GM13977 (cell line): ENCODE measurements at regions not wholly inside any gene's neighbourhood (a gene's known extent, or its start where the extent isn't known, plus 50 kb on each side); places are given as distances from the start of the nearest gene placed in this dataset.

ENCODE experiments used
- DNase-seq: peaks from one replicate; pipeline ENCODE4 v3.0.0; 2012; ENCODE audit warnings: low spot score
- in situ Hi-C: fragments of 300-500 bp; cut with MboI; formaldehyde crosslinking; loops from one replicate; pipeline ENCODE4 v1.12.0; 2022; ENCODE audit warnings: low sequenced_read_pairs, low pct_unique_long_range_greater_than_20kb, mixed read lengths, inconsistent platforms; ENCODE audit not compliant: unreplicated experiment
- TF ChIP-seq, protein P1 (sequence below): IDR thresholded peaks from 2 replicates; pipeline ENCODE4 v1.5.1; 2012; ENCODE audit warnings: mild to moderate bottlenecking, control low read depth; ENCODE audit not compliant: insufficient read depth; ENCODE audit errors: extremely low read depth, missing control alignments

DNA sequence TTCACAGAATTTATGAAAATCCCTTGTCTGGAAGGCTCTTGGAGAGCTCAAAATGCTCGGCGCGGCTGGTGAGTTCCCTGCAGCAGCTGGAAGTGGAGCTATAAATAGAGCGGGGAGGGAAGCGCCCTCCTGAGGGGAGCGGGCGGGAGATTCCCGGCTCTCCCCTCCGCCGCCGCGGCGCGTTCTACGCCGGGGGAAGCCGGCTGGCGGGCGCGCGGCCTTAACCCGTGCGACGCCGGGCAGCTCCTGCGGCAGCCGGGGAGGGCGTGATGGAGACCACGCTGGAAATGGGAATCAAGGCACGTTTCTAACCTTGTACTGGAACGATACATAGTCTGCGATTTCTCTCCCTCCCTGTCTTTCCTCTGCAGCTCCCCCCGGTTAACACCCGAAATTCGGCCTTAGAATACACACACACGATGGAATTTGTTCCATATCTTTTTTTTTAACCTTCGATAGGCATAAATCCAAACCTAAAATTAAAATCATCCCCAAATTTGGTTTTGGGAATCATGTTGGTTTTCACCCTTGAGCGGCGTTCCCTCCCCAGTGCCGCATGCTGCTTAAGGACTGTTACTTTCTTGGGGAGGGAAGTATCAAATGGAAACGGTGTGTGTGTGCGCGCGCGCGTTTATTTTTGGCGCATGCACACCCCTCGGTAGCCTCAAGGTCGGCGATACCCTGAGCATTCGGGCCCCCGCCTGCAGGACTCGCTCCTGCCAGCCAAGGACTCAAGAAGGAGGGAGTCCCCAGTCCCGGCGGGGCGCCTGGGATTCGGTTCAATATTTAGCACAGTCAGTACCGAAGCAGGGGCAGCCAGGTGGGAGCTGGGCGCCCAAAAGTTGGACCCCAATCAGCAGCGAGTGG, 306.3 kb upstream of the KCNN2 start:
- DNase-seq: no peak
- TF ChIP-seq, protein P1, sequence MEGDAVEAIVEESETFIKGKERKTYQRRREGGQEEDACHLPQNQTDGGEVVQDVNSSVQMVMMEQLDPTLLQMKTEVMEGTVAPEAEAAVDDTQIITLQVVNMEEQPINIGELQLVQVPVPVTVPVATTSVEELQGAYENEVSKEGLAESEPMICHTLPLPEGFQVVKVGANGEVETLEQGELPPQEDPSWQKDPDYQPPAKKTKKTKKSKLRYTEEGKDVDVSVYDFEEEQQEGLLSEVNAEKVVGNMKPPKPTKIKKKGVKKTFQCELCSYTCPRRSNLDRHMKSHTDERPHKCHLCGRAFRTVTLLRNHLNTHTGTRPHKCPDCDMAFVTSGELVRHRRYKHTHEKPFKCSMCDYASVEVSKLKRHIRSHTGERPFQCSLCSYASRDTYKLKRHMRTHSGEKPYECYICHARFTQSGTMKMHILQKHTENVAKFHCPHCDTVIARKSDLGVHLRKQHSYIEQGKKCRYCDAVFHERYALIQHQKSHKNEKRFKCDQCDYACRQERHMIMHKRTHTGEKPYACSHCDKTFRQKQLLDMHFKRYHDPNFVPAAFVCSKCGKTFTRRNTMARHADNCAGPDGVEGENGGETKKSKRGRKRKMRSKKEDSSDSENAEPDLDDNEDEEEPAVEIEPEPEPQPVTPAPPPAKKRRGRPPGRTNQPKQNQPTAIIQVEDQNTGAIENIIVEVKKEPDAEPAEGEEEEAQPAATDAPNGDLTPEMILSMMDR: no peak
- in situ Hi-C loops: no loop called here

DNA sequence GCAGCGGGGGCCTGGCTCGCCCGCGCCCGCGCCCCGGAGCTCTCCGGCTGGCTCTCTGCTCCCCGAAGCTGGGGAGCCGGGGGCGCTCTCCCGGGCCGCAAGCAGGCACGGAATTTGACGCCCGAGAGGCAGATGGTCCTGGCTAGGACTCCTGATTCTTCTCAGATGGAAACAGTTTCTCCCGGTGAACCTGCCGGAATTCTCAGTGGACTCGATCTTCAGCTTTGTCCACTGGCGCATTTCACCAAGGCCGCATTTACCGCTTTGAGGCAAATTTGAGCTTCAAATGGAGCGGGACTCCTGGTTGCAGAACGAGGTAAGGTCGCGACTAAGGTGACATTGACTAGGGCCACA, 305.7 kb upstream of the KCNN2 start:
- TF ChIP-seq, protein P1: no peak
- no peak for DNase-seq
- in situ Hi-C loops: no loop called here

DNA sequence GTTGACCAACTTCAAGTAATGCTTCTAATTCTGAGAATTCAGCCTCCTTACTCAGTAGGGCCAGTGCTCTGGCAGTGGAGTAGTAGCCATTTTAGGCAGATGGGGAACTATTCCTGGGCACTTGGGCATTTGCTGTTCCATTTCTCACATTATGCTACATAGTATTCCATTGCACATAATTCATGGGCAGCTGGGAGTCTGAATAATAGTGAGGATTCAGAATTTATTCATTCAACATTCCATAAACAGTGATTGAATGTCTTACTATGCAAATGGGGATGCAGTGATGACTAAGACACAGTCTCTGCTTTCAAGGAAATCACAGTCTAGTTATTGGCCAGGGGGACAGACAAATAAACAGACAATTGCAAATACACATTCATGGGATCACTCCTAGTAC, 301.0 kb upstream of the KCNN2 start:
- in situ Hi-C loops: no loop called here
- DNase-seq: no peak
- TF ChIP-seq, protein P1: no peak

DNA sequence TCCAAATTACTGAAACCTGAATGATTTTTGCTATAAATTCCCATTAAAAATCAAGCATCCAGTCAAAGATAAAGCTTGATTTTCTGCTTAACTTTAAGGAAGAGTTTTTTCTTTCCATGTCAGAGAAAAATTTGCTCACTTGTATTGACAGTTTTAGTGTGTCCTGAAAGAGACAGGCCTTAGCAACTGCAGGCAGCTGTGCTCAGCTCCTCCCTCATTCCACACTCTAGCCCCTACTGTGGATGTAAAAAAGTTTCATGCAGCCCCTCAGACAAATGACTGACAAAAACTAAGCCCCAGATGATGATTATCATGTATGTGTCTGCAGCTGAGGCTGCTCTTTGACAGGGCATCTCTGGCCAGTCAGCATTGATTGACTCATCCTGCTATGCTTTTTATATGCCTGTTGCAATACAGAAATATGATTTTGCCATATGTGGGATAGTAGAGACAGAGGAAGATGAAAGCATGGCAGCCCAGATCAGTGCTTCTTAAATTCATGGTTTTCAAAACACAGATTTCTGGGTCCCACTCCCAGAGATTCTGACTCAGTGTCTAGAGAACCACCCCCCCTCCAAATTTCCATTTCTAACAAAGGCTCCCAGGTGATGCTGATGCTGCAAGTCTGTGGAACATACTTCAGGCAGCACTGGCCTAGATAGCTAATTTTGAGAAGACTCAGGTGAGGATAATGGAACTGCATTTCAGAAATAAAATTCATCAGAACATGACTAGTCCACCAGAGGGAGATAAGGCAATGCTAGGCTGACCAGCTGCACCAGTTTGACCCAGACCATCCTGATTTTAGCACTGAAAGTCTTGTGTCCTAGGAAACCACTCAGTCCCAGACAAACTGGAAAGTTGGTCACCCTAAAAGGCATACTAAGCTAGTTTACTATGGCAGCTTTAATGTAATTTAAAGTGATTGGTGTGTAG, 298.7 kb upstream of the KCNN2 start:
- no peak for DNase-seq
- in situ Hi-C loops: no loop called here
- TF ChIP-seq, protein P1: no peak

DNA sequence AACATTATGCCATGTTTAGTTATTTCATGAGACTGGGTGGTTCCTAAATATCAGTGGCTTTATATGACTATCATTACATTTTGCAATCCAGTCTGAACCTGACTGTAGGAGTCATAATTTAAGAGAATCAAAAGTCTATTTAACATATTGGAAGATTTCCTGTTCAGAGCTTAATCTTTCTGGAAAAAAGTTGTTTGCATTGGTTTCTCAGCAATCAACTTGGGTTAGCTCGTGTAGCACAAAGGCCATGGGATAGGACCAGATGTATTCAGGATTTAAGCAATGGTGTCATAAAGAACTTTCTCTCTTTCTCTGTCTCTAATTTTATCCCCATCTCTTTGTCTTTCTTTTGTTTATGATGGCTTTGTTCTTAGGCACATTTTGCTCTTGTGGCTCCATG, 296.0 kb upstream of the KCNN2 start:
- in situ Hi-C loops: no loop called here
- DNase-seq: no peak
- TF ChIP-seq, protein P1: no peak

DNA sequence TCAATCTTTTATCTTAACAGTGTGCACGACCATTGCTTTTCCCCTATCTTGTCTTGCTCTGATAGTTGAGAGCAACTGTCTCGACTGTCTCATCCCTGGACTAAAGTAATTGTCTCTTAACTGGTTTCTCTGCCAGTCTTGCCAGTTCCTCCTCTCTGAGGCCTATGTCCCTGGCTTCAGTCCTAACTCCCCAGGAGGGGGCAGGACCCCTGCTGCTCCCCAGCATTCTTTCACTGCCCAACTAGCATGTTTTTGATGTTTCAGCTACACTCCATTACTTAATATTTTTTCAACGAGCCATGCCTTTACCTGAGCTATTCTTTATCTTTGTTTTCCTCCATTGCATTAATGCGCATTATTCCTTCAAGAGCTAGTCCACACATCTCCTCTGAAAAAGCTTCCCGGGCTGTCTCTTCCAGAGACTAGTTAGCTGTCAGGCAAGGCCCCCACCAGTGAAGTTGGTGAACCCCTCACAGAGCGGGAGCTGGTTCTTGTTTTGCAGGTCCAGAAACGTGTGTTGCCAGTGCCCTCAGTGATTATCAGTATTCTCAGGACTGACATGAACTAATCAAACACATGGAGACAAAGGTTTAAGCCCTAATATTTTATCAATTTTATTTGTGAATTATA, 291.7 kb upstream of the KCNN2 start:
- in situ Hi-C loops: no loop called here
- no peak for DNase-seq
- TF ChIP-seq, protein P1: no peak
